MM.1S (cell line): ENCODE measurements at regions not wholly inside any gene's neighbourhood (a gene's known extent, or its start where the extent isn't known, plus 50 kb on each side); places are given as distances from the start of the nearest gene placed in this dataset.

Experiments
- EZH2 ChIP-seq: fragments of 300-600 bp; sonication (generic); optimal IDR thresholded peaks from 2 replicates; pipeline ENCODE3; 2017; ENCODE audit warnings: low read depth, mild to moderate bottlenecking, antibody characterized with exemption, low read length, mixed read lengths
- EZH2phosphoT487 ChIP-seq: fragments of 300-600 bp; sonication (generic); IDR thresholded peaks from 2 replicates; pipeline ENCODE4 v1.6.1; 2018; ENCODE audit warnings: antibody characterized with exemption, low read length
- TF ChIP-seq, protein P1 (sequence below): fragments of 300-600 bp; sonication (generic); IDR thresholded peaks from 2 replicates; pipeline ENCODE4 v1.5.1; 2016; ENCODE audit warnings: antibody characterized with exemption, low read length, mixed read lengths

GRCh38 chr12:84038242-84038641 lies 874.4 kb downstream of the SLC6A15 start:
- TF ChIP-seq, protein P1, sequence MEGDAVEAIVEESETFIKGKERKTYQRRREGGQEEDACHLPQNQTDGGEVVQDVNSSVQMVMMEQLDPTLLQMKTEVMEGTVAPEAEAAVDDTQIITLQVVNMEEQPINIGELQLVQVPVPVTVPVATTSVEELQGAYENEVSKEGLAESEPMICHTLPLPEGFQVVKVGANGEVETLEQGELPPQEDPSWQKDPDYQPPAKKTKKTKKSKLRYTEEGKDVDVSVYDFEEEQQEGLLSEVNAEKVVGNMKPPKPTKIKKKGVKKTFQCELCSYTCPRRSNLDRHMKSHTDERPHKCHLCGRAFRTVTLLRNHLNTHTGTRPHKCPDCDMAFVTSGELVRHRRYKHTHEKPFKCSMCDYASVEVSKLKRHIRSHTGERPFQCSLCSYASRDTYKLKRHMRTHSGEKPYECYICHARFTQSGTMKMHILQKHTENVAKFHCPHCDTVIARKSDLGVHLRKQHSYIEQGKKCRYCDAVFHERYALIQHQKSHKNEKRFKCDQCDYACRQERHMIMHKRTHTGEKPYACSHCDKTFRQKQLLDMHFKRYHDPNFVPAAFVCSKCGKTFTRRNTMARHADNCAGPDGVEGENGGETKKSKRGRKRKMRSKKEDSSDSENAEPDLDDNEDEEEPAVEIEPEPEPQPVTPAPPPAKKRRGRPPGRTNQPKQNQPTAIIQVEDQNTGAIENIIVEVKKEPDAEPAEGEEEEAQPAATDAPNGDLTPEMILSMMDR: no peak
- no peak for TF ChIP-seq EZH2
- TF ChIP-seq EZH2phosphoT487: no peak
